Pancreas (tissue), 10 donors: ENCODE measurements at regions not wholly inside any gene's neighbourhood (a gene's known extent, or its start where the extent isn't known, plus 50 kb on each side); places are given as distances from the start of the nearest gene placed in this dataset.
"Not testable (repeated sequence)": the region's sequence is repeated elsewhere in the genome, so short reads cannot be mapped to it uniquely, and the experiment has no call there.

ENCODE experiments used
- ATAC-seq, 4 donors: fragments of 200-7000 bp; cut with Tn5 transposase; one replicate each; pipeline versions ENCODE4 v1.8.0 to v1.9.1; 2020; ENCODE audit warnings: mild to moderate bottlenecking in 4 of 4, moderate library complexity in 4 of 4
- DNase-seq, 6 donors: peaks; one replicate each; pipeline ENCODE4 v3.0.0-alpha.2; 2020
- FAIRE-seq: peaks from 2 replicates; lab custom pipeline; 2012; peaks lifted over from hg19 to GRCh38; lab: Jason Lieb, UNC
- H3K27ac ChIP-seq, 4 donors: fragments of 200-600 bp; sonication (generic); 1 replicate in 3 of 4; 2 replicates in 1 of 4; pipeline versions ENCODE4 v1.5.0 to v1.8.0; 2020
- H3K27me3 ChIP-seq, 4 donors: fragments of 200-600 bp; one replicate each; pipeline ENCODE4 v1.8.0; 2021
- H3K36me3 ChIP-seq, 3 donors: fragments of 200-600 bp; sonication (generic) in 1 of 3; one replicate each; pipeline versions ENCODE4 v1.5.0 to v1.8.0; 2020 to 2021
- H3K4me1 ChIP-seq, 3 donors: fragments of 200-600 bp; one replicate each; pipeline ENCODE4 v1.8.0; 2021
- H3K4me3 ChIP-seq, 4 donors: fragments of 200-600 bp; sonication (generic) in 2 of 4; one replicate each; pipeline versions ENCODE4 v1.5.0 to v1.8.0; 2020 to 2021
- H3K9me3 ChIP-seq, 4 donors: fragments of 200-600 bp; one replicate each; pipeline ENCODE4 v1.8.0; 2021
- CTCF ChIP-seq, 4 donors: fragments of 200-600 bp; sonication (generic) in 3 of 4; IDR thresholded peaks; one replicate each; pipeline versions ENCODE4 v1.5.0 to v1.8.0; 2021; ENCODE audit warnings: antibody characterized with exemption in 4 of 4
- WGBS, 2 donors: extraction: QIAGEN DNeasy Blood & Tissue Kit; methylation state at CpG; one replicate each; pipeline ENCODE4 v1.1.7; 2013; 5-methylcytosine and 5-hydroxymethylcytosine counted together
- intact Hi-C, 3 donors: fragments of 100-400 bp; cut with DNase I; formaldehyde crosslinking; loops; one replicate each; pipeline versions ENCODE4 v1.11.1 to v1.14.2; 2022
- donor health status: healthy with polysubstance abuse.
- donor health status: DM: no; HTN: no; CAD: no; lungs with moderate emphysema.
- donor health status: DM: no; HTN: no; CAD: no.
- donor health status: control.
- donor health status: control.
- donor health status: Bipolar disorder and iron deficiency.
- donor health status: DM: yes; HTN: yes; CAD: no.
- donor health status: DM: no; HTN: no; CAD: no.
- donor health status: DM: no; HTN: no; CAD: no.
- donor health status: DM: yes; HTN: yes; CAD: no.

- H3K27ac ChIP-seq = no peak overlapping the region
- WGBS, 2 donors = 53 to 72% methylated on average over 3 of the region's 3 CpGs
- no peak overlapping the region for H3K4me3 ChIP-seq
- H3K9me3 ChIP-seq = no peaks in the 10 kb centered on the region
- H3K27me3 ChIP-seq = no peaks in the 10 kb centered on the region
- no peaks in the 10 kb centered on the region for H3K36me3 ChIP-seq
- FAIRE-seq (no peak), ATAC-seq (no peak), DNase-seq (no peak)
- H3K4me1 ChIP-seq = no peaks in the 10 kb centered on the region
- TF ChIP-seq CTCF (IDR thresholded peaks at IDR 0.05) = no peak
- intact Hi-C loops = no loop called here
Measured at GRCh38 chr1:88509379-88509778, 174.7 kb upstream of the PKN2 start.

GRCh38 chr1:88514544-88515060 lies 169.5 kb upstream of the PKN2 start:
- no peaks in the 10 kb centered on the region for H3K4me1 ChIP-seq
- no peak overlapping the region for H3K4me3 ChIP-seq
- ATAC-seq (no peak), DNase-seq (no peak), FAIRE-seq (no peak)
- intact Hi-C loops = no loop called here
- no peaks in the 10 kb centered on the region for H3K36me3 ChIP-seq
- WGBS, 2 donors = 91 to 97% methylated on average over 1 of the region's 1 CpG
- H3K27me3 ChIP-seq = no peaks in the 10 kb centered on the region
- no peak for TF ChIP-seq CTCF (IDR thresholded peaks at IDR 0.05)
- H3K9me3 ChIP-seq = no peaks in the 10 kb centered on the region
- no peak overlapping the region for H3K27ac ChIP-seq

GRCh38 chr1:88517499-88517898 lies 166.6 kb upstream of the PKN2 start:
- DNase-seq, H3K4me3 ChIP-seq, H3K36me3 ChIP-seq, H3K27ac ChIP-seq, intact Hi-C loops, H3K9me3 ChIP-seq, H3K27me3 ChIP-seq, FAIRE-seq, ATAC-seq, H3K4me1 ChIP-seq: not testable (repeated sequence)
- 84 to 91% methylated on average over 1 of the region's 1 CpG for WGBS, 2 donors

- 26 to 32% methylated on average over 1 of the region's 1 CpG for WGBS, 2 donors
- intact Hi-C loops = no loop called here
- H3K4me1 ChIP-seq = no peaks in the 10 kb centered on the region
- H3K27me3 ChIP-seq = no peaks in the 10 kb centered on the region
- no peaks in the 10 kb centered on the region for H3K9me3 ChIP-seq
- no peak for DNase-seq
- no peak overlapping the region for H3K27ac ChIP-seq
- H3K36me3 ChIP-seq = no peaks in the 10 kb centered on the region
- FAIRE-seq = no peak
- no peak for ATAC-seq
- no peak for TF ChIP-seq CTCF (IDR thresholded peaks at IDR 0.05)
- H3K4me3 ChIP-seq = no peak overlapping the region
Measured at GRCh38 chr1:88519156-88519555, 164.9 kb upstream of the PKN2 start.

- H3K36me3 ChIP-seq = no peaks in the 10 kb centered on the region
- no peak for TF ChIP-seq CTCF (IDR thresholded peaks at IDR 0.05)
- FAIRE-seq (no peak), ATAC-seq (no peak), DNase-seq (no peak)
- intact Hi-C loops = no loop called here
- H3K27me3 ChIP-seq = no peaks in the 10 kb centered on the region
- H3K9me3 ChIP-seq = no peaks in the 10 kb centered on the region
- H3K4me3 ChIP-seq = no peak overlapping the region
- 75 to 83% methylated on average over 4 of the region's 4 CpGs for WGBS, 2 donors
- H3K4me1 ChIP-seq = no peaks in the 10 kb centered on the region
- H3K27ac ChIP-seq = no peak overlapping the region
Measured at GRCh38 chr1:88523854-88524528, 160.1 kb upstream of the PKN2 start.
